ENCODE measurements at regions not wholly inside any gene's neighbourhood (a gene's known extent, or its start where the extent isn't known, plus 50 kb on each side); places are given as distances from the start of the nearest gene placed in this dataset.

- TF ChIP-seq CTCF (IDR thresholded peaks at IDR 0.05) = no peak
Observed at GRCh38 chr13:104074326-104074725, 1008.1 kb upstream of the SLC10A2 start.

GRCh38 chr13:104071806-104072205, 1005.6 kb upstream of the SLC10A2 start:
- TF ChIP-seq CTCF (IDR thresholded peaks at IDR 0.05) = no peak

- no peak for TF ChIP-seq CTCF (IDR thresholded peaks at IDR 0.05)
Observed at GRCh38 chr13:104065328-104065727, 999.1 kb upstream of the SLC10A2 start.

GRCh38 chr13:104057861-104058260, 991.6 kb upstream of the SLC10A2 start:
- no peak for TF ChIP-seq CTCF (IDR thresholded peaks at IDR 0.05)

GRCh38 chr13:104045907-104046306, 979.7 kb upstream of the SLC10A2 start:
- TF ChIP-seq CTCF (IDR thresholded peaks at IDR 0.05) = no peak

- TF ChIP-seq CTCF (IDR thresholded peaks at IDR 0.05) = no peak
Observed at GRCh38 chr13:104043184-104043583, 977.0 kb upstream of the SLC10A2 start.

GRCh38 chr13:104034891-104035290, 968.7 kb upstream of the SLC10A2 start:
- no peak for TF ChIP-seq CTCF (IDR thresholded peaks at IDR 0.05)

GRCh38 chr13:104025303-104025702, 959.1 kb upstream of the SLC10A2 start:
- no peak for TF ChIP-seq CTCF (IDR thresholded peaks at IDR 0.05)
